ENCODE measurements at regions not wholly inside any gene's neighbourhood (a gene's known extent, or its start where the extent isn't known, plus 50 kb on each side); places are given as distances from the start of the nearest gene placed in this dataset.
A peak's percentile ranks its signal among the peaks of the same experiment; 100 is the strongest.

GRCh38 chr1:117758444-117759316 is 152.8 kb downstream of the TENT5C start (continued):
- TF ChIP-seq ZBTB48 (tag by site-specific recombination; IDR thresholded peaks at IDR 0.05) = peak; percentile 79
- TF ChIP-seq, protein P1, sequence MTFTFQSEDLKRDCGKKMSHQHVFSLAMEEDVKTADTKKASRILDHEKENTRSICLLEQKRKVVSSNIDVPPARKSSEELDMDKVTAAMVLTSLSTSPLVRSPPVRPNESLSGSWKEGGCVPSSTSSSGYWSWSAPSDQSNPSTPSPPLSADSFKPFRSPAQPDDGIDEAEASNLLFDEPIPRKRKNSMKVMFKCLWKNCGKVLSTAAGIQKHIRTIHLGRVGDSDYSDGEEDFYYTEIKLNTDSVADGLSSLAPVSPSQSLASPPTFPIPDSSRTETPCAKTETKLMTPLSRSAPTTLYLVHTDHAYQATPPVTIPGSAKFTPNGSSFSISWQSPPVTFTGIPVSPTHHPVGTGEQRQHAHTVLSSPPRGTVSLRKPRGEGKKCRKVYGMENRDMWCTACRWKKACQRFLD (tag by site-specific recombination; IDR thresholded peaks at IDR 0.05) = no peak
- TF ChIP-seq ZNF311 (tag by site-specific recombination; IDR thresholded peaks at IDR 0.05; ENCODE audit: borderline replicate concordance) = no peak
- TF ChIP-seq ZNF223 (tag by site-specific recombination; IDR thresholded peaks at IDR 0.05) = no peak
- no peak for TF ChIP-seq ZNF23 (tag by site-specific recombination; IDR thresholded peaks at IDR 0.05; ENCODE audit: borderline replicate concordance)
- TF ChIP-seq GLIS2 (tag by site-specific recombination; IDR thresholded peaks at IDR 0.05) = peak; percentile 33; the same call in 1 of the 2 replicates
- no peak for TF ChIP-seq YY2 (tag by site-specific recombination; IDR thresholded peaks at IDR 0.05)
- no peak for TF ChIP-seq ZNF626 (tag by site-specific recombination; IDR thresholded peaks at IDR 0.05)
- TF ChIP-seq ZNF830 (tag by site-specific recombination; IDR thresholded peaks at IDR 0.05; ENCODE audit: low read depth) = no peak
- TF ChIP-seq ZNF76 (tag by site-specific recombination; IDR thresholded peaks at IDR 0.05; ENCODE audit: borderline replicate concordance, low read depth) = no peak
- no peak for TF ChIP-seq SCRT1 (tag by site-specific recombination; IDR thresholded peaks at IDR 0.05; ENCODE audit: borderline replicate concordance)
- no peak for TF ChIP-seq ZNF544 (tag by site-specific recombination; IDR thresholded peaks at IDR 0.05)
- no peak for TF ChIP-seq ZNF132 (tag by site-specific recombination; IDR thresholded peaks at IDR 0.05; ENCODE audit: borderline replicate concordance)
- 0 out of 2 replicates have a peak, but pooled peaks have one; percentile 57 for TF ChIP-seq ZNF391 (tag by site-specific recombination; IDR thresholded peaks at IDR 0.05; ENCODE audit: borderline replicate concordance, low read depth)
- TF ChIP-seq ZEB2 (tag by site-specific recombination; IDR thresholded peaks at IDR 0.05) = peak; percentile 64; the same call in 1 of the 2 replicates
- TF ChIP-seq SETDB1 (IDR thresholded peaks at IDR 0.05; ENCODE audit: insufficient read length, low read length) = no peak
- peak; percentile 44; the same call in 1 of the 2 replicates for TF ChIP-seq ZNF600 (tag by site-specific recombination; IDR thresholded peaks at IDR 0.05)
- no peak for TF ChIP-seq TCF7L2 (IDR thresholded peaks at IDR 0.05; ENCODE audit: borderline replicate concordance, low read depth, low read length)
- TF ChIP-seq, protein P2, sequence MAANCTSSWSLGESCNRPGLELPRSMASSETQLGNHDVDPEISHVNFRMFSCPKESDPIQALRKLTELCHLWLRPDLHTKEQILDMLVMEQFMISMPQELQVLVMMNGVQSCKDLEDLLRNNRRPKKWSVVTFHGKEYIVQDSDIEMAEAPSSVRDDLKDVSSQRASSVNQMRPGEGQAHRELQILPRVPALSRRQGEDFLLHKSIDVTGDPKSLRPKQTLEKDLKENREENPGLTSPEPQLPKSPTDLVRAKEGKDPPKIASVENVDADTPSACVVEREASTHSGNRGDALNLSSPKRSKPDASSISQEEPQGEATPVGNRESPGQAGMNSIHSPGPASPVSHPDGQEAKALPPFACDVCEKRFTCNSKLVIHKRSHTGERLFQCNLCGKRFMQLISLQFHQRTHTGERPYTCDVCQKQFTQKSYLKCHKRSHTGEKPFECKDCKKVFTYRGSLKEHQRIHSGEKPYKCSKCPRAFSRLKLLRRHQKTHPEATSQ (tag by site-specific recombination; IDR thresholded peaks at IDR 0.05) = no peak
- no peak for TF ChIP-seq ZNF639 (tag by site-specific recombination; IDR thresholded peaks at IDR 0.05)
- TF ChIP-seq ZNF777 (tag by site-specific recombination; IDR thresholded peaks at IDR 0.05; ENCODE audit: borderline replicate concordance) = 0 out of 2 replicates have a peak, but pooled peaks have one; percentile 42
- no peak for TF ChIP-seq ZNF121 (tag by site-specific recombination; IDR thresholded peaks at IDR 0.05)
- TF ChIP-seq GLI4 (tag by site-specific recombination; IDR thresholded peaks at IDR 0.05) = no peak
- TF ChIP-seq, protein P3, sequence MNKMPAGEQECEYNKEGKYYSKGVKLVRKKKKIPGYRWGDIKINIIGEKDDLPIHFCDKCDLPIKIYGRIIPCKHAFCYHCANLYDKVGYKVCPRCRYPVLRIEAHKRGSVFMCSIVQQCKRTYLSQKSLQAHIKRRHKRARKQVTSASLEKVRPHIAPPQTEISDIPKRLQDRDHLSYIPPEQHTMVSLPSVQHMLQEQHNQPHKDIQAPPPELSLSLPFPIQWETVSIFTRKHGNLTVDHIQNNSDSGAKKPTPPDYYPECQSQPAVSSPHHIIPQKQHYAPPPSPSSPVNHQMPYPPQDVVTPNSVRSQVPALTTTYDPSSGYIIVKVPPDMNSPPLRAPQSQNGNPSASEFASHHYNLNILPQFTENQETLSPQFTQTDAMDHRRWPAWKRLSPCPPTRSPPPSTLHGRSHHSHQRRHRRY (tag by site-specific recombination; IDR thresholded peaks at IDR 0.05) = no peak
- TF ChIP-seq ZNF394 (tag by site-specific recombination; IDR thresholded peaks at IDR 0.05; ENCODE audit: borderline replicate concordance) = no peak; the same call in 1 of the 2 replicates
- TF ChIP-seq ZNF274 (IDR thresholded peaks at IDR 0.05; ENCODE audit: low read length) = no peak
- no peak for TF ChIP-seq ZNF274 (tag by site-specific recombination; IDR thresholded peaks at IDR 0.05; ENCODE audit: borderline replicate concordance)
- TF ChIP-seq PRDM1 (tag by site-specific recombination; IDR thresholded peaks at IDR 0.05) = no peak
- TF ChIP-seq ZBTB20 (tag by site-specific recombination; IDR thresholded peaks at IDR 0.05) = peak; percentile 85
- no peak for TF ChIP-seq ZNF211 (tag by site-specific recombination; IDR thresholded peaks at IDR 0.05; ENCODE audit: low read depth)
- TF ChIP-seq MZF1 (tag by site-specific recombination; IDR thresholded peaks at IDR 0.05; ENCODE audit: borderline replicate concordance) = 0 out of 2 replicates have a peak, but pooled peaks have one; percentile 21
- TF ChIP-seq, protein P4, sequence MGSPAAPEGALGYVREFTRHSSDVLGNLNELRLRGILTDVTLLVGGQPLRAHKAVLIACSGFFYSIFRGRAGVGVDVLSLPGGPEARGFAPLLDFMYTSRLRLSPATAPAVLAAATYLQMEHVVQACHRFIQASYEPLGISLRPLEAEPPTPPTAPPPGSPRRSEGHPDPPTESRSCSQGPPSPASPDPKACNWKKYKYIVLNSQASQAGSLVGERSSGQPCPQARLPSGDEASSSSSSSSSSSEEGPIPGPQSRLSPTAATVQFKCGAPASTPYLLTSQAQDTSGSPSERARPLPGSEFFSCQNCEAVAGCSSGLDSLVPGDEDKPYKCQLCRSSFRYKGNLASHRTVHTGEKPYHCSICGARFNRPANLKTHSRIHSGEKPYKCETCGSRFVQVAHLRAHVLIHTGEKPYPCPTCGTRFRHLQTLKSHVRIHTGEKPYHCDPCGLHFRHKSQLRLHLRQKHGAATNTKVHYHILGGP (tag by site-specific recombination; IDR thresholded peaks at IDR 0.05) = no peak
- TF ChIP-seq ZSCAN30 (tag by site-specific recombination; IDR thresholded peaks at IDR 0.05) = peak; percentile 95

Data from HEK293 (cell line).